GM19467 (cell line): ENCODE measurements at regions not wholly inside any gene's neighbourhood (a gene's known extent, or its start where the extent isn't known, plus 50 kb on each side); places are given as distances from the start of the nearest gene placed in this dataset.
"Not testable (repeated sequence)": the region's sequence is repeated elsewhere in the genome, so short reads cannot be mapped to it uniquely, and the experiment has no call there.

ENCODE experiments used
- ATAC-seq: cut with Tn5 transposase; IDR thresholded peaks from one replicate; pipeline ENCODE4 v1.9.1; 2021; ENCODE audit warnings: mild to moderate bottlenecking, moderate library complexity; ENCODE audit not compliant: unreplicated experiment

DNA sequence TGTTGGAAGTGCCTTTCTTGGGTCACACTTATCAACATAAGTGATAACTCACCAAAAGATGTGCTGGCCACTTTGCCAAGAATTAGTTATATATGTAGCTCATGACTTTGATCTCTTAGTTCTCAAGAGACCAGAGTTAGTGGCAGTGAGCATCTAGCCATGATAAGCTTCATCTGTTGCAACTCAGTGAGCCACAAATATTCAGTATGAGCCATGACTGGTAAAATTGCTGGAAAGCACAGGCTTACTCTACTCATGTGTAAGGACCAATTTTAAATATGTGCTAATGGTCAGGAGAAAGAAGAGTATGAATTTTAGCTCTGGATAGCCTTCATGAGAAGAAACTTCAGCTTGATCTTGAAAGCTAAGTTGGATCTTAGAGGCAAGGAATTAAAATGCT lies 59.4 kb upstream of the TLL1 start:
- no peak for ATAC-seq

DNA sequence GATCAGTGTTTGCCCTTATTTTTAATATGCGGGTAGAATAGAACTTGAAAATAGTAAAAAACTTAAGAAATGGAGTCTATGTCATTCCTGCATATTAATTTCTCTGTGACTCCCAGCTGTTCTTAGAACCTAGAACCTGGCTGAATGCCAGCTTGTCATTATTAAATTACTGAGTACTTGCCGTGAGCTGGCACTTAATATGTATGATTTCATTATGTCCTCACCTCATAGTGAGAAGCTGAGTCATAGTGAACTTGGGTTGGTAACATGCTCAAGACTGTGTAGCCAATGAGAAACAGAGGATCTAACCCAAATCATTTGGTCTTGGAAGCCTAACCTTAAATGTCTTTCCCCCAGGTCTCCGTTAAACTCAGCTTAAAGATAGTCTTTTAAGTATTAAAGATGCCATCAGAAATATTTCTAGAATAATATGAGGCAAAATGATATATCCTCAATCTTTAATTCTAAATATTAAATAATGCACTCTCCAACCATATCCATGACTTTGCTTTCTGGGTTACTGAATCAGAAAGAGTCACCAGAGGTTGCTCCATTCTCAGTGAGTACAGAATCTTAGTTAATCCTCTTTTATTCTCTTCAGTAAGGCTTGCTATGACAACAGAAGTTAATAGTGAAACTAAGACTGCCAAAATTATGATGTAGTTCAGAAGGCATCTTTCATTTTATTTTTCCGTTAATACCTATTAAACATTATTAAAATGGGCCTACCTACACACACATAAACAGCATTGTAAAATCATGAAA lies 58.6 kb upstream of the TLL1 start:
- ATAC-seq, result no peak

DNA sequence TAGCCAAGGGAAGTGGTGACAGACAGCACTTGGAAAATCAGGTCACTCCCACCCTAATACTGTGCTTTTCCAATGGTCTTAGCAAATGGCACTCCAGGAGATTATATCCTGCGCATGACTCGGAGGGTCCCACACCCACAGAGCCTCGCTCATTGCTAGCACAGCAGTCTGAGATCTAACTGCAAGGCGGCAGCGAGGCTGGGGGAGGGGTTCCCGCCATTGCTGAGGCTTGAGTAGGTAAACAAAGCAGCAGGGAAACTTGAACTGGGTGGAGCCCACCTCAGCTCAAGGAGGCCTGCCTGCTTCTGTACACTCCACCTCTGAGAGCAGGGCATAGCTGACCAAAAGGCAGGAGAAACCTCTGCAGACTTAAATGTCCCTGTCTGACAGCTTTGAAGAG lies 53.9 kb upstream of the TLL1 start:
- ATAC-seq, result not testable (repeated sequence)
